Endothelial cell of umbilical vein (primary cell): ENCODE measurements at regions not wholly inside any gene's neighbourhood (a gene's known extent, or its start where the extent isn't known, plus 50 kb on each side); places are given as distances from the start of the nearest gene placed in this dataset.

Experiments used
- BruUV-seq: library from RNA; stranded (reverse); fragments of 400-500 nt; replicated peaks from 2 replicates; lab custom pipeline; 2021; lab: Mats Ljungman, UMichigan
- CTCF ChIA-PET: fragments of 300-600, 350-600 bp; sonication (Branson Sonifier 250); formaldehyde crosslinking; loops from one replicate; lab custom pipeline; 2021; ENCODE audit warnings: antibody characterized with exemption, inconsistent platforms; lab: Charles Lee
- POLR2A ChIA-PET: fragments of 300-600, 350-600 bp; sonication (Branson Sonifier 250); formaldehyde crosslinking; loops from one replicate; lab custom pipeline; 2021; ENCODE audit warnings: antibody characterized with exemption, inconsistent platforms; lab: Charles Lee
- DNase-seq: peaks from one replicate; pipeline ENCODE4 v3.0.0-alpha.2; 2011; ENCODE audit warnings: low read depth, low spot score
- FAIRE-seq: peaks from 2 replicates; lab custom pipeline; 2011; peaks lifted over from hg19 to GRCh38; lab: Jason Lieb, UNC
- H2AFZ ChIP-seq: 2 replicates; pipeline ENCODE4 v1.6.0; 2012; ENCODE audit warnings: low read depth, low read length, control low read depth, inconsistent platforms
- H3K27ac ChIP-seq: 2 replicates; pipeline ENCODE4 v1.5.1; 2011; ENCODE audit warnings: low read depth, mild to moderate bottlenecking, control low read depth, low read length, moderate library complexity; ENCODE audit not compliant: insufficient read depth
- H3K27me3 ChIP-seq, 2 experiments: 2 replicates each; pipeline versions ENCODE4 v1.6.0 to v1.6.1; 2011; ENCODE audit warnings: low read length in 2 of 2, mixed read lengths in 1 of 2; ENCODE audit not compliant: control insufficient read depth in 2 of 2, insufficient read depth in 2 of 2
- H3K36me3 ChIP-seq, 2 experiments: 2 replicates in 1 of 2; 3 replicates in 1 of 2; pipeline ENCODE4 v1.5.1; 2011; ENCODE audit warnings: low read length in 2 of 2, mild to moderate bottlenecking in 1 of 2, moderate library complexity in 1 of 2; ENCODE audit not compliant: control insufficient read depth in 2 of 2, insufficient read depth in 2 of 2; ENCODE audit errors: extremely low read depth in 1 of 2
- H3K4me1 ChIP-seq: 3 replicates; pipeline ENCODE4 v1.5.1; 2011; ENCODE audit warnings: mild to moderate bottlenecking, low read length; ENCODE audit not compliant: control insufficient read depth, insufficient read depth; ENCODE audit errors: extremely low read depth
- H3K4me2 ChIP-seq: 2 replicates; pipeline ENCODE4 v1.6.1; 2011; ENCODE audit warnings: low read length, control low read depth, mixed read lengths; ENCODE audit not compliant: insufficient read depth
- H3K4me3 ChIP-seq, 3 experiments: fragments of 200-600 bp in 1 of 3; sonication (generic), shearing (Covaris generic) in 1 of 3; replicated peaks in 1 of 3; 2 replicates each; pipeline ENCODE4 v1.5.1; 2011 to 2016; ENCODE audit warnings: control low read depth in 3 of 3, low read length in 3 of 3, mild to moderate bottlenecking in 2 of 3, inconsistent platforms in 1 of 3, low read depth in 1 of 3, moderate library complexity in 1 of 3; ENCODE audit not compliant: insufficient read depth in 1 of 3
- H3K79me2 ChIP-seq: 2 replicates; pipeline ENCODE4 v1.6.0; 2012; ENCODE audit warnings: low read length, inconsistent platforms; ENCODE audit not compliant: control insufficient read depth, insufficient read depth
- H3K9ac ChIP-seq: replicated peaks from 2 replicates; pipeline ENCODE3; 2011; ENCODE audit warnings: low read length, control low read depth; ENCODE audit not compliant: insufficient read depth; ENCODE audit errors: extremely low read depth
- H3K9me1 ChIP-seq: replicated peaks from 3 replicates; pipeline ENCODE4 v1.6.0; 2011; ENCODE audit warnings: mild to moderate bottlenecking, low read length; ENCODE audit not compliant: control insufficient read depth, insufficient read depth; ENCODE audit errors: extremely low read depth
- H3K9me3 ChIP-seq: replicated peaks from 2 replicates; pipeline ENCODE4 v1.5.1; 2012; ENCODE audit warnings: low read length, inconsistent platforms; ENCODE audit not compliant: control insufficient read depth, insufficient read depth
- H4K20me1 ChIP-seq: replicated peaks from 2 replicates; pipeline ENCODE3; 2011; ENCODE audit warnings: mild to moderate bottlenecking, low read length; ENCODE audit not compliant: control insufficient read depth, insufficient read depth; ENCODE audit errors: extremely low read depth
- CTCF ChIP-seq, 2 donors: IDR thresholded peaks; 1 replicate in 1 of 2; 2 replicates in 1 of 2; pipeline ENCODE4 v1.5.1; 2011; ENCODE audit warnings: low read length in 2 of 2, mild to moderate bottlenecking in 2 of 2, moderate library complexity in 2 of 2, control low read depth in 1 of 2, inconsistent platforms in 1 of 2, low read depth in 1 of 2; ENCODE audit not compliant: insufficient read depth in 1 of 2; ENCODE audit errors: extremely low read depth in 1 of 2
- EZH2 ChIP-seq: IDR thresholded peaks from 2 replicates; pipeline ENCODE4 v1.6.1; 2012; ENCODE audit warnings: borderline replicate concordance, low read depth, mild to moderate bottlenecking, moderate library complexity, low read length, inconsistent platforms; ENCODE audit not compliant: severe bottlenecking
- FOS ChIP-seq: IDR thresholded peaks from 2 replicates; pipeline ENCODE4 v1.6.1; 2011; ENCODE audit warnings: mild to moderate bottlenecking, low read length, moderate library complexity, borderline replicate concordance; ENCODE audit not compliant: insufficient read depth
- GATA2 ChIP-seq: IDR thresholded peaks from 2 replicates; pipeline ENCODE4 v1.7.0; 2011; ENCODE audit warnings: low read depth, mild to moderate bottlenecking, moderate library complexity, mixed read lengths, low read length; ENCODE audit not compliant: insufficient read length, insufficient read depth
- JUN ChIP-seq: IDR thresholded peaks from 2 replicates; pipeline ENCODE4 v1.6.1; 2011; ENCODE audit warnings: borderline replicate concordance, low read depth; ENCODE audit not compliant: insufficient read length, insufficient read depth
- MAX ChIP-seq: IDR thresholded peaks from 2 replicates; pipeline ENCODE4 v1.6.1; 2011; ENCODE audit not compliant: insufficient read depth, insufficient read length
- MYC ChIP-seq: IDR thresholded peaks from one replicate; pipeline ENCODE4 v1.6.1; 2011; ENCODE audit warnings: mild to moderate bottlenecking, low read depth, low read length
- POLR2A ChIP-seq: IDR thresholded peaks from 2 replicates; pipeline ENCODE4 v1.6.1; 2012; ENCODE audit warnings: low read depth, mild to moderate bottlenecking, control low read depth, low read length
- POLR2AphosphoS5 ChIP-seq: IDR thresholded peaks from 2 replicates; pipeline ENCODE4 v1.6.1; 2012; ENCODE audit warnings: low read depth, mild to moderate bottlenecking, control low read depth, low read length, moderate library complexity; ENCODE audit not compliant: insufficient read depth
- dilution Hi-C: fragments of 300-500 bp; cut with MboI; formaldehyde crosslinking; loops from one replicate; pipeline ENCODE4 v1.15.0; 2019; ENCODE audit warnings: low sequenced_read_pairs; ENCODE audit not compliant: extremely low pct_ligation_motif_present
- intact Hi-C: fragments of 100-400 bp; cut with micrococcal nuclease; formaldehyde crosslinking; loops from one replicate; pipeline ENCODE4 v1.10.0; 2022

- Histone ChIP-seq H2AFZ (no peak overlapping the region), H3K36me3 (no peaks in the 10 kb centered on the region), H3K4me2 (no peak overlapping the region), H3K9me1 (no peaks in the 10 kb centered on the region), H3K9ac (no peak overlapping the region), H4K20me1 (no peaks in the 10 kb centered on the region), H3K9me3 (no peaks in the 10 kb centered on the region), H3K4me1 (peaks cover 61% of the 10 kb centered on the region), H3K27ac (no peak overlapping the region), H3K4me3 (no peak overlapping the region), H3K79me2 (no peaks in the 10 kb centered on the region), H3K27me3 (no peaks in the 10 kb centered on the region)
- intact Hi-C loops (loop anchor here (10.0 kb wide), 1 partner anchor 1220 kb away; no protein-coding TSS in a partner anchor), dilution Hi-C loops (no loop called here)
- FAIRE-seq: no peak
- no TSS peak for BruUV-seq
- TF ChIP-seq MYC (no peak), FOS (no peak), MAX (no peak), POLR2AphosphoS5 (no peak), POLR2A (no peak), CTCF (IDR thresholded peaks at IDR 0.05; ENCODE audit: extremely low read depth in 1 of 2, insufficient read depth in 1 of 2, low read depth in 1 of 2, low read length in 2 of 2) (no peak), GATA2 (no peak), EZH2 (no peak), JUN (no peak)
- ChIA-PET POLR2A (no interaction called here), CTCF (no interaction called here)
- DNase-seq: no peak
Measured at GRCh38 chr3:39754549-39754948, 54.9 kb upstream of the MYRIP start.
